GM19240 (cell line): ENCODE measurements at regions not wholly inside any gene's neighbourhood (a gene's known extent, or its start where the extent isn't known, plus 50 kb on each side); places are given as distances from the start of the nearest gene placed in this dataset.

Experiments used
- DNase-seq: peaks from one replicate; pipeline ENCODE4 v3.0.0; 2011; ENCODE audit warnings: low spot score; ENCODE audit not compliant: insufficient read length

DNA sequence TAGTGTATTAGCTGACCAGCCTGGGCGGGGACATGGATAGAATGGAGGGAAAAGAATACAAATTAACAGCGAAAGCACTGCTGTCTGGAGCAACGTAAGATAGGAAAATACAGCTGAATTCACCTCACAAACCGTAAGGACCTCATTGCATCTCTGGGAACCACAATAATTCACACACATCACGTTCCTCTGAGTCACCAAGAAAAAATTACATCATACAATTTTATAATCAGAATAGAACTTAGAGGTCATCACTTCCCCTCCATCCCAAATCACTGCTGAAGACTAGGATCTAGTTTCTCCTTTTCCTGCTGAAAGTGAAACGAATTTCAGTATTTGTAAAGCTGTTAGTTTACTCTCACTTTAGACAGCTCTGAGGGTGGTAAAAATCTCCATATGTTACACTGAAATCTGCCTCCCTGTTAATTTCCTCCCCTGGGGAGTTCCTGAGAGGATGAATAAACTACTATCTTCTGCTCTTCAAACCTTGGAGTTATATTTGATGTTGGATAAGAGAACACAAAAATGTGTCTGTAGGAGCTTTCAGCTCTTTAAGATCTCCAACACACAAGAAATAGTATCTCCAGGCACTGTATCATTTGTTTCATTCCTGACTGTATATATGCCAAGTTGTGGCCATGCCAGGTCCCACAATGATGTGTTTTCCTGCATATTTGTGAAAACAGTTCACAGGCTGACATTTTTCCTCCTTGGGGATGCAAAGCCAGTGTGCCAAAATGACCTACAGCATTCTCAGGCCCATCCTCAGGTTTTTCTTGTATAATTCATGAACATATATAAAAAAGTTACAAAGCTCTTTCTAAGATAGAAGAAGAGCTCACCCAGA is 63.8 kb upstream of the SSTR1 start:
- no peak for DNase-seq

DNA sequence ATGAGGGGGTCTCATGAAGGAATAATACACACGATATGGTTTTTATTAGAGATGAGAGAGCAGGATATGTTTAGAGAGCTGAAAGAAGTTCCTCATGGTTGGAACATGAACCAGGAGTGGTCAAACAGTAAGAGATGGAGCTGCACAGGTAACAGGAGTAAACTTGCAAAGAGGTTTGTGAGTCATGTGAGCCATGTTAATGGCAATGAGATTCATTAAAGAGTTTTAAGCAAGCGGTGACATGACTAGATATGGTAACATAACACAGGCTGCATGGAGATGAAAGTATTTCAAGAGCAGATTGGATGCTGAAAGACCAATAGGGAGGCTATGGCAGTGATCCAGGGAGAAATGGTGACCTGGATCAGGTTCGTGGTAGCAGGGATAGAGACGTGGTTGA is 62.6 kb upstream of the SSTR1 start:
- no peak for DNase-seq

GRCh38 chr14:38150075-38150474 is 57.6 kb upstream of the SSTR1 start:
- no peak for DNase-seq
